ENCODE measurements at regions not wholly inside any gene's neighbourhood (a gene's known extent, or its start where the extent isn't known, plus 50 kb on each side); places are given as distances from the start of the nearest gene placed in this dataset.

DNA sequence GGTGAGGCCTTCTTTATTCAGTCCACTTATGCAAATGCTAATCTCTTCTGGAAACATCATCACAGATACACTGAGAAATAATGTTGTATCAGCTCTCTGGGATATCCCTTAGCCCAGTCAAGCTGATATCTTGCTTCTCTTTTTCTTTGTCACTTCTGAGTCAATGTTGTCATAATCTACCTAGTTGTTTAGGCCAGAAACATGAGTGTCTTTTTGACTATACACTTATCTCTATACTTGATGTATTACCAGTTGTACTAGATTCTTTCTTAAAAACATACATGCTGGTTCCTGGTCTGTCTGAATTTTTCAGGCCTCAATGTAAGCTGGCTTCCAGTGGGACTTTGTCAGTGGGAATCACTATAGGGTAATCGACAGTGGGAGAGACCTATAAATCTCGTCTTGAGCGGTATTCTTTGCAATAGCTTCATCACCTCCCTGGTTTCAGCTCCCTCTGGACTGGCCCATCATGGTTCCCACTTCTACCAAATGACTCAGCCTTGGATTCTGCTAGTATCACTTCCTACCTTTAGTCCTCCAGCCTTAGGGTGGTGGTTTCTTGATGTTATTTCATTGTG lies 135.2 kb upstream of the CYYR1 start:
- no peak for DNase-seq (ENCODE audit: low read depth)
- no peak overlapping the region for H3K4me3 ChIP-seq (ENCODE audit: low read depth, low read length)
- in situ Hi-C loops (cut with HindIII; ENCODE audit: low sequenced_read_pairs), result no loop called here
- TF ChIP-seq, protein P1, sequence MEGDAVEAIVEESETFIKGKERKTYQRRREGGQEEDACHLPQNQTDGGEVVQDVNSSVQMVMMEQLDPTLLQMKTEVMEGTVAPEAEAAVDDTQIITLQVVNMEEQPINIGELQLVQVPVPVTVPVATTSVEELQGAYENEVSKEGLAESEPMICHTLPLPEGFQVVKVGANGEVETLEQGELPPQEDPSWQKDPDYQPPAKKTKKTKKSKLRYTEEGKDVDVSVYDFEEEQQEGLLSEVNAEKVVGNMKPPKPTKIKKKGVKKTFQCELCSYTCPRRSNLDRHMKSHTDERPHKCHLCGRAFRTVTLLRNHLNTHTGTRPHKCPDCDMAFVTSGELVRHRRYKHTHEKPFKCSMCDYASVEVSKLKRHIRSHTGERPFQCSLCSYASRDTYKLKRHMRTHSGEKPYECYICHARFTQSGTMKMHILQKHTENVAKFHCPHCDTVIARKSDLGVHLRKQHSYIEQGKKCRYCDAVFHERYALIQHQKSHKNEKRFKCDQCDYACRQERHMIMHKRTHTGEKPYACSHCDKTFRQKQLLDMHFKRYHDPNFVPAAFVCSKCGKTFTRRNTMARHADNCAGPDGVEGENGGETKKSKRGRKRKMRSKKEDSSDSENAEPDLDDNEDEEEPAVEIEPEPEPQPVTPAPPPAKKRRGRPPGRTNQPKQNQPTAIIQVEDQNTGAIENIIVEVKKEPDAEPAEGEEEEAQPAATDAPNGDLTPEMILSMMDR (IDR thresholded peaks at IDR 0.05; ENCODE audit: low read depth, low read length, missing control alignments), result no peak

DNA sequence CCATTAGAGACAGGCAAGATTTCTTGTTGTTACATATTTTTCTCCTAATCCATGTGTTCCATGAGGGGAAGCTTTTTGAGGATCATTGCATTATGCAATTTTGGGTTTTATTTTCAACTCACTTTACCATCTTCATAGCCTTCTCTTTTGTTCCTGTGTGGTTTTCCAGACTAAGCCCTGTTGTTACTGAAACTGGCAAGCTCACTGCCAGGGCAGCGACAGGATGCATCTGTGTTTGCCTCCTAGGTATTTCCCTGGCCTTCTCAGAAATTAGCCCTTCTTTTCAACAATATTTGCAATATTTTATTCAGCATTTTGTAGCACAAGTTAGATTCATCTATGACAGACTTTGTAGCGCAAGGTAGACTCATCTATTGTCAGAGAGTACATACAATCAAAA lies 134.2 kb upstream of the CYYR1 start:
- DNase-seq (ENCODE audit: low read depth), result no peak
- no peak overlapping the region for H3K4me3 ChIP-seq (ENCODE audit: low read depth, low read length)
- TF ChIP-seq, protein P1 (IDR thresholded peaks at IDR 0.05; ENCODE audit: low read depth, low read length, missing control alignments), result no peak
- in situ Hi-C loops (cut with HindIII; ENCODE audit: low sequenced_read_pairs), result no loop called here

DNA sequence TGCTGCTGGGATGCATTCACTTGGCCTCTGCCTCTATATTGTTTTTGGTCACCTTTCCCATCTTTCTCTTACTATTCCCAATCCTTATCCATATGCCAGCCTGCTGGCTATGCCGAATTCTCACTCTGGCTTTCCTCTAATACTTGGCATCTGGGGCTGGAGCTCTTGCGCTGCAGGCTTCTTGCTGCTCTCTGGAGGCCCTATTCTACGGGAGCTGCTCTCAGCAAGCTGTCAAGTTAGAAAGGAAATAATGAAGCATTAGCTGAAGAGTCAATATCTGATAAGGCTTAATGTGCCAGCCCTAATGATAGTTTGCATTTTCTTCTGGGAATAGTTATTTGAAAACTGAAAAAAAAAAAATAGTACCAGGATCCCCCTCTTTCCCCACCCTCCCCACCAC lies 125.3 kb upstream of the CYYR1 start:
- in situ Hi-C loops (cut with HindIII; ENCODE audit: low sequenced_read_pairs), result no loop called here
- no peak overlapping the region for H3K4me3 ChIP-seq (ENCODE audit: low read depth, low read length)
- DNase-seq (ENCODE audit: low read depth), result no peak
- TF ChIP-seq, protein P1 (IDR thresholded peaks at IDR 0.05; ENCODE audit: low read depth, low read length, missing control alignments), result no peak

DNA sequence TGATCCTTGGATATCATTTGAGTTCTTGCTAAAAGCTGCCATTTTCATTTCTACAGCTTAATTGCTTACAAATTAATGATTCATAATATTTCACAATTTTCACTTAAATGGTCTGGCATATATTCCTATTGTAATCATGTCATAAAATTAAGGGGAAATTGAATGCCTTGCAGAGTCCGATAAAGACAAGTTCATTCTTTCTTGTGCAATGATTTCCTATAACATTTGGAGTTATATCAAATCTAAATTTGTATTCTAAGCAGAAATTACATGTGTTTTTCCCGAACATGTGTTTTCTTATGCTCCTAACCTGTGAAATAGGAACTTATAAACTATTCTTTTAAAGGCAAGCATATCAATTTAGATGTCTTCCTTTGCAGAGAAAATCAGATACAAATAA lies 118.3 kb upstream of the CYYR1 start:
- DNase-seq (ENCODE audit: low read depth), result no peak
- no peak overlapping the region for H3K4me3 ChIP-seq (ENCODE audit: low read depth, low read length)
- TF ChIP-seq, protein P1 (IDR thresholded peaks at IDR 0.05; ENCODE audit: low read depth, low read length, missing control alignments), result no peak
- in situ Hi-C loops (cut with HindIII; ENCODE audit: low sequenced_read_pairs), result no loop called here

DNA sequence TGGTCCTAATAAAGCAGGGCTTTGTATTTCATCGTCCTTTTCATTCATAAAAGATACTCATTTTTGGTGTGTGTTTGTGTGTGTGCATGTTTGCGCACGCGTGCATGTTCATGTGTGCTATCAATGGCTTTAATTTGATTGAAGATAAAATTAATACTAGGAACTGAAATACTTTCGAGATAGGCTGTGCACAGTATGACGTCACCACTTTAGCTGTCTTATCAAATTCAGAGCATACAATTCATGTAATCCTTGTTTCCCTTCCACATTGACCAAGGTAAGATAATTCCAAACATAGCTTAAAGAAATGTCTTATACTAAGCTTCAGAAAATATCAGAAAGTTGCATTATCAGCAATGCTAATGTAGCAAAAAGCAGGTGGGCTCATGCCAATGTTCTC lies 113.6 kb upstream of the CYYR1 start:
- in situ Hi-C loops (cut with HindIII; ENCODE audit: low sequenced_read_pairs), result no loop called here
- TF ChIP-seq, protein P1 (IDR thresholded peaks at IDR 0.05; ENCODE audit: low read depth, low read length, missing control alignments), result no peak
- no peak for DNase-seq (ENCODE audit: low read depth)
- no peak overlapping the region for H3K4me3 ChIP-seq (ENCODE audit: low read depth, low read length)

DNA sequence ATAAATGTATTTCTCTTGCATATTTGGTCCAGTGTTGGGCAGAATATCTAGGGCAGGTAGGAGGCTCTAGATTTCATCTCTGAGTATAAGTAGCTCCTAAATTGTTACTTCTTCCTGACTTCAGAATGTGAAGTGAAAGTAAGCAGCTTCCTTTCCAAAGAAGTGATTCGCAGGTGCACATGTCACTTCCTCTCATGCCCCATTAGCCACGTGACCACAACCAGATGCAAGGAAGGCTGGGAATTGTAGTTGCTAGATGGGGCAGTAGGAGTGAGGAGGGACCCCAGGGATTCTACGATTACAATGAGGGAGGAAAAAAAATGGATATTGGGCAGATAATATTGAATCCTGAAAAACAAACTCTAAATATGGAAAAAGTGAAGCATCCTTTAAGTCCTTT lies 113.2 kb upstream of the CYYR1 start:
- in situ Hi-C loops (cut with HindIII; ENCODE audit: low sequenced_read_pairs), result no loop called here
- TF ChIP-seq, protein P1 (IDR thresholded peaks at IDR 0.05; ENCODE audit: low read depth, low read length, missing control alignments), result no peak

DNA sequence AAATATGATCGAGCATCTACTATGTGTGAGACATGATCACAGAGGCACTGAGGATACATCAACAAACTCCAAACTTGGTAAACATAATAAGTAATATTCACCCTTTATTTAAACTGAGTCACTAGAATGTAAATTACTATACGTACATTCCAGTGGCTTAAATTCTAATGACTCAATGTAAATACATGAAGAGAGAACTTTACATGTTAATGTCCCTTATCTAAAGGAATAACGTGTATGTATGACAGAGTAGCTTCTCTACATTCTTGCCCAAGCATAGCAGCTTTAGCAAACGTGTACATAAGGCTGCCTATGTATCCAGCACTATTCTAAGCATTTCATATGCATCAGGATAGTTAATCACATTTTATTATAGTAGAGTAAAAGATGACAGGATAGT lies 111.8 kb upstream of the CYYR1 start:
- in situ Hi-C loops (cut with HindIII; ENCODE audit: low sequenced_read_pairs), result no loop called here

More for the DNA sequence above, 113.2 kb upstream of the CYYR1 start:
- no peak overlapping the region for H3K4me3 ChIP-seq (ENCODE audit: low read depth, low read length)
- peak; percentile 1 for DNase-seq (ENCODE audit: low read depth)

More for the DNA sequence above, 111.8 kb upstream of the CYYR1 start:
- TF ChIP-seq, protein P1 (IDR thresholded peaks at IDR 0.05; ENCODE audit: low read depth, low read length, missing control alignments), result no peak
- DNase-seq (ENCODE audit: low read depth), result no peak
- H3K4me3 ChIP-seq (ENCODE audit: low read depth, low read length), result no peak overlapping the region
